IMR-90 (cell line): ENCODE measurements at regions not wholly inside any gene's neighbourhood (a gene's known extent, or its start where the extent isn't known, plus 50 kb on each side); places are given as distances from the start of the nearest gene placed in this dataset.

Experiments
- ATAC-seq: fragments of 200-7000 bp; cut with Tn5 transposase; 2 replicates; pipeline ENCODE4 v1.9.1; 2020; ENCODE audit warnings: low read depth, mild to moderate bottlenecking, moderate library complexity
- BruUV-seq: library from RNA; stranded (reverse); fragments of 400-500 nt; replicated peaks from 2 replicates; lab custom pipeline; 2021; lab: Mats Ljungman, UMichigan
- CTCF ChIA-PET: fragments of 300-600 bp; formaldehyde crosslinking; extraction: SDS; loops from one replicate; lab custom pipeline; 2021; ENCODE audit warnings: antibody characterized with exemption; lab: Yijun Ruan, JAX
- POLR2A ChIA-PET: fragments of 300-600 bp; sonication (Branson Sonifier 250); formaldehyde crosslinking; loops from one replicate; lab custom pipeline; 2022; ENCODE audit warnings: antibody characterized with exemption; ENCODE audit not compliant: unreplicated experiment; lab: Charles Lee
- DNase-seq: peaks from one replicate; pipeline ENCODE4 v3.0.0; 2013
- H2AFZ ChIP-seq: replicated peaks from 2 replicates; pipeline ENCODE3; 2013; ENCODE audit warnings: low read length, mild to moderate bottlenecking; ENCODE audit not compliant: poor library complexity
- H2AK5ac ChIP-seq: 2 replicates; pipeline ENCODE4 v1.6.1; 2013; ENCODE audit warnings: low read depth, low read length, inconsistent platforms
- H2AK9ac ChIP-seq: replicated peaks from 2 replicates; pipeline ENCODE3; 2013; ENCODE audit warnings: mild to moderate bottlenecking, low read depth, low read length, moderate library complexity; ENCODE audit not compliant: poor library complexity
- H2BK120ac ChIP-seq: 2 replicates; pipeline ENCODE4 v1.6.1; 2013; ENCODE audit warnings: low read depth, low read length, inconsistent platforms
- H2BK15ac ChIP-seq: 3 replicates; pipeline ENCODE4 v1.6.1; 2013; ENCODE audit warnings: low read depth, low read length, inconsistent platforms
- H2BK20ac ChIP-seq: 2 replicates; pipeline ENCODE4 v1.6.1; 2013; ENCODE audit warnings: low read depth, mild to moderate bottlenecking, inconsistent platforms, low read length, moderate library complexity
- H2BK5ac ChIP-seq: 2 replicates; pipeline ENCODE4 v1.6.1; 2013; ENCODE audit warnings: mild to moderate bottlenecking, low read depth, low read length, inconsistent platforms; ENCODE audit not compliant: poor library complexity, severe bottlenecking
- H3K14ac ChIP-seq: replicated peaks from 2 replicates; pipeline ENCODE4 v1.6.1; 2013; ENCODE audit warnings: low read depth, low read length, inconsistent platforms
- H3K18ac ChIP-seq: 2 replicates; pipeline ENCODE4 v1.6.1; 2013; ENCODE audit warnings: low read depth, low read length, control low read depth
- H3K23ac ChIP-seq: 2 replicates; pipeline ENCODE4 v1.6.1; 2013; ENCODE audit warnings: low read depth, low read length, inconsistent platforms
- H3K27ac ChIP-seq: 2 replicates; pipeline ENCODE4 v1.5.1; 2013; ENCODE audit warnings: mild to moderate bottlenecking, control low read depth, low read length; ENCODE audit not compliant: insufficient read depth
- H3K27me3 ChIP-seq: 2 replicates; pipeline ENCODE4 v1.6.1; 2013; ENCODE audit warnings: low read length; ENCODE audit not compliant: control insufficient read depth, insufficient read depth
- H3K36me3 ChIP-seq: 2 replicates; pipeline ENCODE4 v1.6.1; 2013; ENCODE audit warnings: low read length, mixed read lengths; ENCODE audit not compliant: control insufficient read depth, insufficient read depth
- H3K4ac ChIP-seq: 2 replicates; pipeline ENCODE4 v1.6.1; 2013; ENCODE audit warnings: low read depth, low read length, inconsistent platforms
- H3K4me1 ChIP-seq: 2 replicates; pipeline ENCODE4 v1.6.1; 2013; ENCODE audit warnings: low read length, mixed read lengths; ENCODE audit not compliant: control insufficient read depth, insufficient read depth
- H3K4me2 ChIP-seq: 2 replicates; pipeline ENCODE4 v1.6.1; 2013; ENCODE audit warnings: low read depth, mild to moderate bottlenecking, control low read depth, low read length, moderate library complexity
- H3K4me3 ChIP-seq: 2 replicates; pipeline ENCODE4 v1.5.1; 2013; ENCODE audit warnings: low read depth, mild to moderate bottlenecking, control low read depth, low read length, moderate library complexity; ENCODE audit not compliant: insufficient read depth
- H3K56ac ChIP-seq: 2 replicates; pipeline ENCODE4 v1.6.1; 2013; ENCODE audit warnings: low read length, inconsistent platforms; ENCODE audit not compliant: insufficient read depth; ENCODE audit errors: extremely low read depth
- H3K79me1 ChIP-seq, 2 experiments: 2 replicates each; pipeline ENCODE4 v1.6.1; 2013; ENCODE audit warnings: low read length in 2 of 2, inconsistent platforms in 1 of 2, low read depth in 1 of 2
- H3K9ac ChIP-seq: 2 replicates; pipeline ENCODE4 v1.6.1; 2013; ENCODE audit warnings: low read depth, low read length, control low read depth
- H3K9me1 ChIP-seq: 2 replicates; pipeline ENCODE4 v1.6.1; 2013; ENCODE audit warnings: low read length, inconsistent platforms; ENCODE audit not compliant: insufficient read depth
- H3K9me3 ChIP-seq: 2 replicates; pipeline ENCODE4 v1.6.1; 2013; ENCODE audit warnings: low read length; ENCODE audit not compliant: control insufficient read depth, insufficient read depth
- H4K20me1 ChIP-seq: 2 replicates; pipeline ENCODE4 v1.6.1; 2013; ENCODE audit warnings: low read length, inconsistent platforms; ENCODE audit not compliant: insufficient read depth
- H4K5ac ChIP-seq: 2 replicates; pipeline ENCODE4 v1.6.1; 2013; ENCODE audit warnings: mild to moderate bottlenecking, low read depth, low read length, control low read depth
- H4K8ac ChIP-seq, 2 experiments: 2 replicates each; pipeline ENCODE4 v1.6.1; 2013; ENCODE audit warnings: low read depth in 2 of 2, low read length in 2 of 2, control low read depth in 1 of 2, inconsistent platforms in 1 of 2
- H4K91ac ChIP-seq: 2 replicates; pipeline ENCODE4 v1.6.1; 2013; ENCODE audit warnings: low read depth, low read length, inconsistent platforms; ENCODE audit not compliant: insufficient read depth
- BHLHE40 ChIP-seq: fragments of 150-350 bp; IDR thresholded peaks from 2 replicates; pipeline ENCODE4 v1.6.1; 2016; ENCODE audit warnings: mild to moderate bottlenecking, low read depth, low read length
- CHD1 ChIP-seq: IDR thresholded peaks from 2 replicates; pipeline ENCODE4 v1.6.1; 2012; ENCODE audit warnings: low read depth, low read length, improper control_type of control experiment
- FOS ChIP-seq: fragments of 150-350 bp; IDR thresholded peaks from 2 replicates; pipeline ENCODE4 v1.6.1; 2016; ENCODE audit warnings: low read depth, low read length
- MAZ ChIP-seq: IDR thresholded peaks from 2 replicates; pipeline ENCODE4 v1.6.1; 2012; ENCODE audit warnings: low read depth, mild to moderate bottlenecking, low read length, improper control_type of control experiment, moderate library complexity, borderline replicate concordance
- NFE2L2 ChIP-seq: fragments of 150-350 bp; IDR thresholded peaks from 2 replicates; pipeline ENCODE4 v1.6.1; 2016; ENCODE audit warnings: low read depth, mild to moderate bottlenecking, low read length
- RFX5 ChIP-seq: IDR thresholded peaks from 2 replicates; pipeline ENCODE4 v1.8.0; 2012; ENCODE audit warnings: low read depth, mild to moderate bottlenecking, low read length, moderate library complexity
- WGBS, 2 experiments: methylation state at CpG; one replicate each; pipeline versions ENCODE4 v1.1.5 to v1.1.7; 2013; ENCODE audit warnings: missing lambda C conversion rate in 2 of 2; ENCODE audit not compliant: insufficient read length in 1 of 2; ENCODE audit errors: extremely low coverage in 2 of 2; 5-methylcytosine and 5-hydroxymethylcytosine counted together
- dilution Hi-C: fragments of 300-500 bp; cut with HindIII; formaldehyde crosslinking; loops from one replicate; pipeline ENCODE4 v1.14.3; 2018; ENCODE audit warnings: low sequenced_read_pairs; ENCODE audit not compliant: unreplicated experiment
- in situ Hi-C: fragments of 300-500 bp; cut with MboI; formaldehyde crosslinking; loops from 3 replicates; pipeline ENCODE4 v1.14.3; 2019; ENCODE audit warnings: low sequenced_read_pairs, inconsistent platforms, mixed read lengths
- intact Hi-C: fragments of 100-400 bp; cut with micrococcal nuclease; formaldehyde crosslinking; loops from 2 replicates; pipeline ENCODE4 v1.10.0; 2022
- TF ChIP-seq, protein P1 (sequence below): fragments of 150-350 bp; IDR thresholded peaks from 2 replicates; pipeline ENCODE4 v1.6.1; 2016; ENCODE audit warnings: low read depth, mild to moderate bottlenecking, low read length, moderate library complexity, borderline replicate concordance

DNA sequence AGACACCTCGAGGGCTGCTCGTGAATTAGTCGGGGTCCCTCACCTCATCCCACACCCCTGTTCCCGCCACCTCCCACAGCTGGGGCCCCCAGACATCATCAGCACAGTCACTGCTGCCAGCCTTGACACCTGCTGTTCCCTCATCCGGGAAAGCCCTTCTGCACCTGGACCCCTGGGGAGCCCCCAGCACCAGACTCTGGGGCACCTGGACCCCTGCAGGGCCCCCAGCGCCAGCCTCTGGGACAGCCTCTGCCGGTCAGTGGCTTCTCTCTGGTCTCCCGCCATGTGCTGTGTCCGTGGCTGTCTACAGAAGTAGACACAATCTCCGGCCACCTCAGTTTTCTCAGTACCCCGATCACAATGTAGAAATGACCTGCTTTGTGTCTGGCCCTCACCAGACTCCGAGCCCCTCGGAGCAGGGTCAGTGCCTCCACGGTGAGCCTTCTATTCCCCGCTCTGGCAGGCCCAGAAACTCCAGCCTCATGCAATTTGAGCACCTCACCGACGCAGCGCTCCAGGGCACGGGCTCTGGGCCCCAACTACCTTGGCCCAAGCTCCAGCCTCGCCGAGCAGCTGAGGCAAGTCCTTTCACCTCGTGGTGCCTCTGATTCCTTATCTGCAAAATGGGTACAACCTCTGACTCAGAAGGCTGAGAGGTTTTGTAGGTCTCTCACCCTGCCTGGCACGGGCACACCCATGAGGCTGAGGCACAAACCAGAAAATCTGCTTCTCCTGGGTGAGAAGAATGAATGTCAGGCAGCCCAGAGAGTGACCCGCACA is 84.7 kb downstream of the RIPK4 start:
- Histone ChIP-seq H3K79me1 (no peaks in the 10 kb centered on the region), H2BK20ac (no peak overlapping the region), H3K27me3 (peaks cover 14% of the 10 kb centered on the region; the same call in 1 of the 2 replicates), H2BK120ac (no peak overlapping the region), H3K4me1 (peaks cover 8% of the 10 kb centered on the region), H3K56ac (no peak overlapping the region), H2BK5ac (no peak overlapping the region), H4K8ac (no peak overlapping the region), H3K27ac (no peak overlapping the region), H3K14ac (no peak overlapping the region), H3K18ac (no peak overlapping the region), H3K9me1 (peaks cover 11% of the 10 kb centered on the region), H4K20me1 (no peaks in the 10 kb centered on the region), H3K36me3 (no peaks in the 10 kb centered on the region), H4K91ac (no peak overlapping the region), H3K23ac (no peak overlapping the region), H2AFZ (no peak overlapping the region), H2AK5ac (no peak overlapping the region), H4K5ac (no peak overlapping the region), H2AK9ac (no peak overlapping the region), H3K4me2 (no peak overlapping the region), H3K9ac (no peak overlapping the region), H2BK15ac (no peak overlapping the region), H3K4ac (no peak overlapping the region), H3K4me3 (no peak overlapping the region), H3K9me3 (no peaks in the 10 kb centered on the region)
- WGBS, 2 experiments, result 86% methylated on average over 12 of the region's 24 CpGs; no CpG with 5 or more reads in 1 of the 2 experiments
- ChIA-PET CTCF (no interaction called here), POLR2A (no interaction called here)
- intact Hi-C loops, result no loop called here
- in situ Hi-C loops, result no loop called here
- dilution Hi-C loops, result no loop called here
- no peak for DNase-seq
- TF ChIP-seq, protein P1, sequence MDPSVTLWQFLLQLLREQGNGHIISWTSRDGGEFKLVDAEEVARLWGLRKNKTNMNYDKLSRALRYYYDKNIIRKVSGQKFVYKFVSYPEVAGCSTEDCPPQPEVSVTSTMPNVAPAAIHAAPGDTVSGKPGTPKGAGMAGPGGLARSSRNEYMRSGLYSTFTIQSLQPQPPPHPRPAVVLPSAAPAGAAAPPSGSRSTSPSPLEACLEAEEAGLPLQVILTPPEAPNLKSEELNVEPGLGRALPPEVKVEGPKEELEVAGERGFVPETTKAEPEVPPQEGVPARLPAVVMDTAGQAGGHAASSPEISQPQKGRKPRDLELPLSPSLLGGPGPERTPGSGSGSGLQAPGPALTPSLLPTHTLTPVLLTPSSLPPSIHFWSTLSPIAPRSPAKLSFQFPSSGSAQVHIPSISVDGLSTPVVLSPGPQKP, result no peak
- TF ChIP-seq RFX5 (no peak), NFE2L2 (no peak), CHD1 (no peak), MAZ (no peak), FOS (no peak), BHLHE40 (no peak)
- ATAC-seq, result no peak
- BruUV-seq, result no TSS peak
